Esophagus (tissue), 2 donors: ENCODE measurements at regions not wholly inside any gene's neighbourhood (a gene's known extent, or its start where the extent isn't known, plus 50 kb on each side); places are given as distances from the start of the nearest gene placed in this dataset.

ENCODE experiments used
- H3K27ac ChIP-seq, 2 donors: one replicate each; pipeline ENCODE4 v1.5.1; 2013; ENCODE audit warnings: low read depth in 2 of 2, mild to moderate bottlenecking in 2 of 2, inconsistent platforms in 1 of 2, low read length in 1 of 2, moderate library complexity in 1 of 2
- H3K27me3 ChIP-seq, 2 donors: one replicate each; pipeline ENCODE4 v1.6.1; 2013; ENCODE audit warnings: low read length in 2 of 2, control low read depth in 1 of 2, mild to moderate bottlenecking in 1 of 2; ENCODE audit not compliant: insufficient read depth in 2 of 2, control insufficient read depth in 1 of 2
- H3K36me3 ChIP-seq, 2 donors: one replicate each; pipeline ENCODE4 v1.6.1; 2013; ENCODE audit warnings: low read length in 1 of 2; ENCODE audit not compliant: control insufficient read depth in 2 of 2, insufficient read depth in 2 of 2
- H3K4me1 ChIP-seq, 2 donors: one replicate each; pipeline ENCODE4 v1.6.1; 2013; ENCODE audit warnings: low read length in 1 of 2; ENCODE audit not compliant: control insufficient read depth in 2 of 2, insufficient read depth in 2 of 2
- H3K4me3 ChIP-seq, 2 donors: one replicate each; pipeline ENCODE4 v1.5.1; 2013; ENCODE audit warnings: low read length in 2 of 2, mild to moderate bottlenecking in 2 of 2, low read depth in 1 of 2, moderate library complexity in 1 of 2
- H3K9me3 ChIP-seq, 2 donors: one replicate each; pipeline ENCODE4 v1.6.1; 2013; ENCODE audit warnings: mild to moderate bottlenecking in 2 of 2, low read depth in 1 of 2, low read length in 1 of 2, moderate library complexity in 1 of 2; ENCODE audit not compliant: control insufficient read depth in 2 of 2, insufficient read depth in 1 of 2
- whole genome bisulfite sequencing, 2 donors: extraction: QIAGEN DNeasy Blood & Tissue Kit; methylation state at CpG; one replicate each; pipeline ENCODE4 v1.1.7; 2013; 5-methylcytosine and 5-hydroxymethylcytosine counted together
- donor health status: healthy with polysubstance abuse.
- donor health status: Bipolar disorder and iron deficiency.

DNA sequence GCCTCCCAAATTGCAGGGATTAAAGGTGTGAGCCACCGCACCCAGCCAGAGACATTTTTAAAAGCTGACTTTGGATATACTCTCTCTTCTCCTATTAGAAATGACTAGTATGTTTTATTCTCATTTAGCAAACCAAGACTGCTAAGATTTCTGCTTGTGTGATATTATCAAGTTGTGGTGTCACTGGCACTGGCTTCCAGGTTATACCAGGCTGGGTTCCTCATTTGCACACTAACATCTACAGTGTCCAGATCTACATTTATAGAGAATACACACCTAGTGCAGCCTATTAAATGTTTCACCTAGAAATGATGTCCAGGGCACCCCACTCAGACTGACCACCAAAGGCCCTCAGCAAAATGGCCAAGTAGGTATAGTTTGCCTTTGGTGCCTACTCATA is 49.9 kb upstream of the FOXN2 start:
- Histone ChIP-seq H3K36me3 (no peaks in the 10 kb centered on the region), H3K4me1 (no peaks in the 10 kb centered on the region), H3K27ac (no peak overlapping the region), H3K4me3 (no peak overlapping the region), H3K9me3 (no peaks in the 10 kb centered on the region), H3K27me3 (no peaks in the 10 kb centered on the region)
- 94 to 98% methylated on average over 1 of the region's 1 CpG for WGBS, 2 donors
